GM21619 (cell line): ENCODE measurements at regions not wholly inside any gene's neighbourhood (a gene's known extent, or its start where the extent isn't known, plus 50 kb on each side); places are given as distances from the start of the nearest gene placed in this dataset.
"Not testable (repeated sequence)": the region's sequence is repeated elsewhere in the genome, so short reads cannot be mapped to it uniquely, and the experiment has no call there.

Experiments used
- ATAC-seq: cut with Tn5 transposase; IDR thresholded peaks from one replicate; pipeline ENCODE4 v1.9.1; 2021; ENCODE audit not compliant: unreplicated experiment

DNA sequence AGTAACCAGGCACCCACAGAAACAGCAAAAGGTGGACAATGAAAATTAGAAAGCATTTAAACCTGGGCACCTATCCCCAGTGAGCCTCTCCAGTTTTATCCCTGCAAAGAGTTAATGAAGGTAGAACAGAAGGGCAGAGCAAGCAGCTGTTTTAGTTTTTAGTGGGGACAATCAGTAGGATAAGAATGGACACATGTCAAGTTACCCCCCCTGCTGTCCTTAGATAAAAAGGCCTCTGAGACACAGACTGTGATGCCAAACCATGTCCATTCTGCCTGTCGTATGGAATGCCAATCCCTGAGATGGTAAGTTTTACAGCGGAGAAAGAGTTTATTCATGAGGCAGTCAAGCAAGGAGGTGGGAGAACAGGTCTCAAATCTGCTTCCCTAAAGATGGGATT lies 162.6 kb upstream of the AGR3 start:
- ATAC-seq, result no peak

DNA sequence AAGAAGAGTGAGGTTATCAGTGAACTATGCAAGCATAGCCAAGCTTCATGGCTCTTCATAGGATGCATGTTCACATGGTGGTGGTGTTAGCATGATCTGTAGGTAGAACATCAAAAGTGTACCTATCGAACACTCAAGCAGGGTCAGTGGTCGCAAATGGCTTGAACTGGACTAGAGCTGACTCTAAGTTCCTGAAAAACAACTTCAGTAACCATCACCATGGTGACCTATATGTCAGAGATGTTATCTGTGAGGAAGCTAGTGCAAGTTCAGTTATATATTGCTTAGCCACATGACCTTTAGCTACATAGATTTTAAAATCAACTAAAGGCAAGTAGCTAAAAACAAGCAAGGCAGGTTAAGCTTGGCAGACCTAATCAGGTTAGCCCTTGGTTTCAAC lies 163.1 kb upstream of the AGR3 start:
- no peak for ATAC-seq

DNA sequence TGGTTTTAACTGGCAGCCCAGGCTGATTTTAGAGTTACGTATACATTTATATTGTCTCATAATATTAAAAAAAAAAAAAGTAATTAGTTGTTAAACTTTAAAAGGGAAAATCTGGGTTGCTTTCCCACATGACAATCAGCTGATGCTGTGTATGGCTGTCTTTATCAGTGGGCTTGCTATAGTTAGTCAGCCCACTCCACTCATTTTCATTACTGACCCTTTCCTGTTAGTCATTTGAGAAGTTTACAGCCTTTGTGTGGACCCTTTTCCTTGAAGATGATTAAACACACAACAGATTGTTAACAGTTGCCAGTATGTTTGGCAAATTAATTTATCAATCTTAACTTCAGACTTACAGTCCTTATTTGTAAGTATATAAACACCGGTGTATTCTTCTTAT lies 164.5 kb upstream of the AGR3 start:
- ATAC-seq, result no peak

DNA sequence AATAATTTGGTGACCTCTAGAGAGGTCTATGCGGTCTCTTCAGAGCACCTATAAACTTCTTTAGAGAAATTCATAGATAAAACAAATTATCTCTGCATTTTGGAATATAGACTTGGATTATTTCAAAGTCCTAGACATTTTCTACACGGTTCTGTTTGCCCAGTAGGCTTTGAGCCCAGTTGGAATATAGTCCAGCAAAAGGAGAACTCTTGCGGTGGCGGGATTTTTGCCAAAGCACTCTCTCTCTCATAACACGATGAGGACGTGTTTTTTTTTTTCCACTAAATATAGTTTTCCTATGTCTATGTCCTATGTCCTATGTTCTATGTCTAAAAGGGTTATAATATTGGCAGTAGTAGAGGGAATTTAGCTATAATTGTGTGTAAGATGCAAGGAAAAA lies 164.9 kb upstream of the AGR3 start:
- ATAC-seq, result no peak

DNA sequence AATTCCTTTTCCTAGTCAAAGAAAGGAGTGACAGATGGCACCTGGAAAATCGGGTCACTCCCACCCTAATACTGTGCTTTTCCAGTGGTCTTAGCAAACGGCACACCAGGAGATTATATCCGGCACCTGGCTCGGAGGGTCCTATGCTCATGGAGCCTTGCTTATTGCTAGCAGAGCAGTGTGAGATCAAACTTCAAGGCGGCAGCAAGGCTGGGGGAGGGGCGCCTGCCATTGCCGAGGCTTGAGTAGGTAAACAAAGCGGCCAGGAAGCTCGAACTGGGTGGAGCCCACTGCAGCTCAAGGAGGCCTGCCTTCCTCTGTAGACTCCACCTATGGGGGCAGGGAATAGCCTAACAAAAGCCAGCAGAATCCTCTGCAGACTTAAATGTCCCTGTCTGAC lies 171.4 kb upstream of the AGR3 start:
- not testable (repeated sequence) for ATAC-seq

DNA sequence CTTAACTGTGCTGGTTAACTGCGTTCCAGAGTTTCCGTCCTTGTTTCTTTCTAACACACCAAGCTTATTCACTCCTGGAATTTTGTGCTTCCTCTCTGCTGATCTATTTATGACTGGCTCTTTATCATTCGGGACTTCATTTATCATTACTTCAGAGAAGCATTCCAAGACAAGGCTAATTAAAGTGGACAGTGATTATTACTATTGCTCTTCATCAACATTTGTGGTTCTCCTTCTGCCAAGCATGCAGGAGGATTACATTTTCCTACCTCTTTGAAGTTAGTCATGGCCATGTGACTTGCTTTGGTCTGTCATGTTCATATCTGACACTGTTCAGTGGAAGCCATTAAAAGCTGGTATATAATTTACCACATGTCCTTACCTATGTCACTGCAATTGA lies 172.4 kb upstream of the AGR3 start:
- ATAC-seq, result no peak

DNA sequence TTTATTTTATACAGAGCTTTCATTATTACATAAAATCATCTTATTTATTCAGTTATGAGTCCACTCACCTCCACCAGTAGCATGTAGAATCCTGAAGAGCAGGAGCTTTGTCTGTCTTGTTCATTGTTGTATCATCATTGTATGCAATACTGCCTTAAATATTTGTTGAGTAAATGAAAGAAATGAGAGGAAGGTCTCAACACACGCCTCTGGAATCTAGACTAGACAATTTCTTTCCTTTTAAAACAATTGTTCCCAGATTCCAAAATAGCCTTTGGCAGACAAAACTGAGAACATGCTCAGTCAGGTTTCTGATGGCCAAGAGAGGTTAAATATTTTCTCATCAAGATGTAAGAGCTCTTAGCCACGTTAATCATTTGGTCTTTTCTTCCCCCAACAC lies 173.1 kb upstream of the AGR3 start:
- ATAC-seq, result no peak

DNA sequence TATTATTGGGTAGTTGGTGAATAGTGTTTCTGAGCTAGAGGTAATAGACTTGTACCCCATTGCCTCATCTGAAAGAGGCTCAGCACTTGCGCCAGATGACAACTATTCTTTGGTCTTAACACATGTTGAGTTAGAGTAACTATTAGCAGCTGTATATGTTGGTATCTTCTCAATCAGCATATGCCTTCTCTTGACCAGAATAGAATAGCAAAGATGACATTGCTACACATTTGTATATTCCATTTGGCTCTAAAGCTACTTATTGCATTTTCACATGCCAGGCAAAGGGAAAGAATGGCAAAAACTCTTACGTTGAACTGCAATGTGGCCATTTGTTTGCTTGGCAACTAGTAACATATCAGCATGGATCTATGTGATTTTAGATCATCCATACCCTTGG lies 173.8 kb upstream of the AGR3 start:
- no peak for ATAC-seq

DNA sequence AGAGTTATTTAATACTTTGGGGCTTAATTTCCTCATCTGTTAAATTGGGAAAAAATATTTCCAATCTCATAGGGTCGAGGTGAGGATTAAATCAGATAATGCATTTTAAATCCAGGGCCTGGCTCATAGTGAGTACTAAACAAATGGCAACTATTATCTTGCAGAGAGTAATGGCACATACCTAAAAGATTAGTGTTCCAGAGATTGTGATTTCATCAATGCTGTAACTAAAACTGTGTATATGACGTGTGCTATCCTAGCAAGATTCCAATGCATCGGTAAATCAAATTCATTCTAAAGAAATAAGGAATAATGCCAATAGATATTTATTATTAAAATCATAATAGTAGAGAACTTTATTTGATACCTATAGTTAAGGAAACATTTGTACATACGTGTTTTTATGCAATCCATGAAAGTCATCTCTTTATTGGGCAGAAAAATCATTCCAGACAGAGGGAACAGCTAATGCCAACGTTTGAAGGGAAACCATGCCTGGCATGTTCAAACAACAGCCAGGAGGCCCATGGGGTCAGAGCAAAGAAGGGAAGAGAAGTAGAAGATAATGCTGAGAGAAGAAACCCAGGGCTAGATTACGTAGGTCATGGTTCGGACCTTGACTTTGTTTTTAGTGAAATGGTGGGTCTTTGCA lies 174.8 kb upstream of the AGR3 start:
- ATAC-seq, result no peak

DNA sequence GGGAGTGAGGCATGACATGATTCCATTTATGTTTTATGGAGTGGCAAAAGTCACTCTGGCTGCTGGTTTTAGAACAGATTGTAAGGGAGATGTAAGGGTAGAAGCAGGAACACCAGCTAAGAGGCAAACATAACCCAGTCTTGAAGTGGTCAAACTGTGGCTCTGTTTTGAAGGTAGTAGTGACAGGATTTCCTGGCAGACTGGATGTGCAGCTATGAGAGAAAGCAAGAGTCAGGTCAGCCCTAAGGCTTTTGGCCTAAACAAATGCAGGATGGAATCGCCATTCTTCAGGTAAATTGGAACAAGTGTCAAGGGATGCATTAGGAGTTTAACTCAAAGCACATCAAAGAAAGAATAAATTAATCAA lies 175.3 kb upstream of the AGR3 start:
- ATAC-seq, result no peak

DNA sequence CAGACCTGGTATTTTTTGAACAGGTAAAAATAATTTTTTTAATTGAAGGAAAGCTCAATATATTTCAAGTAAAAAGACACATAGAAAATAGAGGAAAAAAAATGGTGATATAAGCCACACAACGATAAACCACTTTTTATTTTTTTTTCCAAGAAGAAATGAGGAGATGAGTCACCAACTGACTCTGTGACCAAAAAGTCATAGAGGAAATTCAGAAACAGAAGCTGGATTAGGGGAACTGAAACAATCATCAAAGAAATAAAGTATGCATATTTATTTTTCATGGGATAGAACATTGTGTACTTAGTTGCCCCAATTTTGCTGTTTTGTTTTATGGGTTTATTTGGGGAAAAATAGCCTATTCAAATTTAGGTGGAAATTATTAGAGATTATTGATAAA lies 176.8 kb upstream of the AGR3 start:
- no peak for ATAC-seq

DNA sequence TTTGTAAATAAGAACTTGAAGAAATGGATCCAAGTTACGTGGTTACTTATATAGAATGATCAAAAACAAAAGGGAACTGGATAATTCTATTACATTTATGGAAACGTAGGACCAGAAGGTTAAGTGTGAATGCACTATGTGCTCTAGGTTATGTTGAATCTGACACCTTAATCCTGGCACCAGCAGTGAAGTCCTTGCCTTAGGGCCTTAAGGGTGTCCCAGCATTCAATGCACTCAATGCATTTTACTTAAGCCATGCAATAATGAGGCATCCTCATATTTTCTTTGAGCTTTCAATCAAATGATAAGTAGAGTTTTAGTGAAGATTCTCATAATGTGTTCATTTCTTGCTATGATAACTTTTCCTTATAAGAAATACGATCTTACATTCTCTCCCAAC lies 178.3 kb upstream of the AGR3 start:
- no peak for ATAC-seq

DNA sequence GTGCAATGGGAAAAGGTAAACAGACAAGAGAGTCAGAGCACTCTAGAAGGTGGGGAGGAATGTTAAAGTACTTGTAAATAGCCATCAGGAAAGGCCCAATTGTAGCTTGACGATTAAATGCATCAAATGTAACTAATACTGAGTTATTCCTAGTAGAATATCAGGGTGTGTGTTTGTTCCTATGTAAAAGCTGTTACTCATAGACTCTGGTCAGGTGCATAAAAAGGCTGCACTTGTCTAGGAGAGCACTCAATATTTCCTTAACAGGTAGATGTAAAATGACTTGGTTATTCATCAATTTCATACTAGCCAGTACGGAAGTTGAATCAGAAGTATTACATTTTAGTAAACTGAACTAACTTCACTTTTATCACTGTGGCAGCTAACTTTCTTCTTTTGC lies 179.7 kb upstream of the AGR3 start:
- no peak for ATAC-seq

DNA sequence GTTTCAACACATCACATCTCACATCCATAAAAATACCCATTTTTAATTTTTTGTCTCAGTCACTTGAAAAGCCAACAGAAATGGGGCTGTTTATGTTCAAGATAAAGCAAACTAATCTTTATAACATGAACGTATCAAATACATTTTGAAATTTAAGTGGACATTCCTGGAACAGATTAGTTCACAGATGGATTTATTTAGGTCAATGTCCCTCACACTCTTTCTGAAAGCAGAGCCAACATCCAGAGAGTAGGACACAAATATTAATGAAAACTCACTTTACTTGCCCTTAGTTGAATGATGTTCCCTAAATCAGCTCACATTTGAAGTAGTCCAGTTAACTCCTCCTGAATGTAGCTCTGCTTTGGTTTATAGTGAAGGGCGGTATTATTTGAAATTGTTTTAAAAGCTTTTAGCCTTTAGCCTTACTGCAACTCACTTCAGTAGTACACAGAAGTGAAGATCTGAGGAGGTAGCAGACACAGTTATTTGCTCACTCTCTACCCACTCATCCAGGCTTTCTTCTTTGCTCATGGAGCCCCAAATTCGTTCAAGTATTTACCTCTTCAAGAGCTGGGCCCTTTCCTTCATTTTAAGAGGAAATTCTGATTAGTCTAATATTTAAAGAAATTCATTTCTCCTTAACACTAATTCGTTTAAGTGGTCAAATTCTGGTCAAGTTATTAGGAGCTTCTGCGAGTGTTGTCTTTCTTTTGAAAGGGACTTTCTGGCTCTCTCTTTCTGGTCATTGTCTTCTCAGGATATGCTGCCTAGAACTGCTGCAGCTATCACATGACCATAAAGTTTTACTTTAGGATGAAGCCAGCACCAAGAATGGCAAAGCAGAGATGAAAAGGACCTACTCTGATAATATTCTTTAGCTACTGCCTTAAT lies 180.6 kb upstream of the AGR3 start:
- no peak for ATAC-seq

DNA sequence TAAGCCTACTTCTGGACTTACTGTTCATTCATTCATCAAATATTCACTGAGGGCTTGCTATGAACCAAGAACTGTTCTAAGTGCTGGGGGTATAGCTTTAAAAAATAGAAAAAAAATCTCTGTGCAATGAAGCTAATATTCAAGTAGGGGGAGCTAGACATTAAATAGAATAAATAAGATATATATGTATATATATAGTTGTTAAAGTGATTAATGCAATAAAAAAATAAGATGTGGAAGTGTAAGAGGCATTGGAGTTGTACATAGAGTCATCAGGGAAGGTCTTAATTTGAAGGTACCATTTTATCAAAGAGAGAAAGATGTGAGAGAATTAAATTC lies 181.2 kb upstream of the AGR3 start:
- ATAC-seq, result no peak

DNA sequence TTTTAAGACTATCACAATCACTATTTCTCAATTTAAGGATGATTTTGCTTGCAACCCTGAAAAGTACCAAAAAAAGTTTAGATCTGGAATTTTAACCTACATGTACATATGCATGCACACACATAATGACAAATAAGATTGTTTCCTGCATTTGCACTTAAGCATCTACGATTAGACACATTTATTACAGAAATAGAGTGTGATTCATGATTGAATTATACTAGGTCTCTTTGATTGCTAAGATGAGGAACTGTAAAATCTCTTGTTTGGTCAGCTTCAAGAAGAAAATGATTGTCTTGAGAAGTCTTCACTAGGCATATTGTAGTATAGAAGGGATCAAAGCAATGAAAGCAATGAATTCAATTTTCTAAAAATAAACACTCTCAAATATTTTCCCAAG lies 185.9 kb upstream of the AGR3 start:
- no peak for ATAC-seq

DNA sequence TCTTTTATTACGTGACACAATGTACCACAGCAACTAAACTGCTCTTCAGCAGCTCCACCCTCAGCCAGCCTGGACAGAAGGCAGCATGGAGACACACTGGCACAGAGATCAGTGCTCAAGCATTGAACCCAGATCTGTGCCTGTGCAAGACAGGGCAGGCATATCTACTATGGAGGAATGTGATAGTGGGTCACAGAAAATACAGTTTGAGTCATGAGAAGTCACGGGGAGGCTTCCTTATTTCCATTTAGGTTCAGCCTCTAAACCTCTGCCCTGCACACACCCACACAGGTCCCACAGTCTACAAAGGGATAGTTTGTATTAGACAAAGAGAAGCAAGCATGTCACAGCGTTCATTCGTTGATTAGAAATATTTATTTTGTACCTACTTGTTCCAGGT lies 187.4 kb upstream of the AGR3 start:
- no peak for ATAC-seq

DNA sequence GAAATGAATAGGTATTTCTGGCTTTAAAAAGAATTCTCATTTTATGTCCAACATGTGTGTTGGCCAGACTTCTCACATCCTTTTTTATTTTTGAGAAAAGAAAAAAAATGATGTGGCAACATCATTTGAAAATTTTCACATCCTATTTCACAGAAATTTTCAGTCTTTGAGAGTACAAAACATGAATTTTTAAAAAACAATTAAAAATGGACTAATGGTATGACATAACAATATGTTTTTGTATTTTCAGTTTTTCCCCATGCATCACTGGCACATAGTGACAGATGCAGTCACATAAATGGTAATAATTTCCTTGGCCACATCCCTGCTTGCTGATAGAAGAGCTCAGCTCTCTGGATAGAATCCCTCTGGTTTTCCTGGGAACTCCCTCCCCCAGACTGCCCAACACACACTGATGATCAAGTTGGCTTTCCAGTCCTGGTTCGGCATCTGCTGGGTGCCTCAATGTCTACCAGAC lies 188.5 kb upstream of the AGR3 start:
- no peak for ATAC-seq

DNA sequence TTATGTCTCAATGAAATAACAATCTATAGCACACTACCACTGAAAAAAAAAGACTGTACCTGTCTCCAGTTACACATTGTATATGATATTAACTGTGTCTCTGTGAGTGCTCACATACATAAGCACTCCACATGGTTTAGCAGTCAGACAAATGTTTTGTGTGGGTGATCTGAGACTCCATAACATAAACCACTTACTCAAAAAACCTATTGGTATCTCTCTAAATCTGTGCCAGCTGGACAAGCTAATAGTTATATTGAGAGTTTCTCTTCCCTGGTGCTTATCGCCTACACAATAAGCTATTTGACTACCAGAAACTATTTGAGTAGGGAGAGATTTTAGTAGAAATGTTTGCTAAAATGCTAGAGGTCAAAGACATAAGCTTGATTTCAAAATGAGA lies 190.1 kb upstream of the AGR3 start:
- ATAC-seq, result peak; percentile 62

DNA sequence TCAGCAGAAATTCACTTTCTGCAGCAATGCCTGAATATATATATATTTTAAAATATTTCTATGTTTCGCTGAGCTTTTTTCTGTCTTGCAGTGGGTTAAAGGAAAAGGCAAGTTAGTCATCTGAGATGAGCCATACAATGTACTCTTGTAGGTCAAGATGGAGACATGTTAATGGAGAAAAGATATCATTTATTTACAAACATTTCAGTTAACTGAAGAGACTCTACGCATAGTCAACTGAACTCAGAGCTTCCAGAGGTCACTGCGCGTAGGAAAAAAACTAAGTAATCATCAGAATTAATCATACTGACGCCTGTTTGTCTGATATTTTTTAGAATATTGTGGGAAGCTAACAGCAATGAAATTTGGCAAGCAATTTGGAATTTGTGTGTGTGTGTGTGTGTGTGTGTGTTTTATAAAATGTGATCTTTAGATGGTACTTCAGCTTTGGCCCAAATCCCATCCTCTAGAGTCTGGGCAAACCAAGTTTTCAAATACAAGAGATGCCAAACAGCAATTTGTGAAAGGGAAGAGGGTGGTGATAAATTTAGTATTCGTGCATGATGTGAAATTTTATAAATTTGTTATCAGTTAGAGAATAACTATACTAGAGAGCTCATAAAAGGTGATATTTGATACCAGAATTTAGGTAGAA lies 193.9 kb upstream of the AGR3 start:
- no peak for ATAC-seq

DNA sequence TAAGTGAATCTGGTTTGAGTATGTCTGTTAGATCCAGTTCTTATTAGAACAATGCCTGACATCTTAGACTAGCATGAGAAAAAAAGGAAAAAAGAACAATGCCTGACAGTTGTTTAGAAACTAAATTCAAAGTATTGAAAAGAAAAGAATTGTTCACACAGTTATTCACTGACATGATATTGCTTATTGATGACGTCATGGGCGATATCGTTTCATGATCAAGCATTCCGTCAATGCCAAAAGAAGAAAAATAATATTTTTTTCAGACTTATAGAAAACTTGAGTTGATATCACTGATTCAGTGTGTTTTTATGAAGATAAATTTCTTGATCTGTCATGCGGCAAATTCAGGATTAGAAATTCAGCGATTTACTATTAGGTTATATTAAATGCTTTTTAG lies 196.5 kb upstream of the AGR3 start:
- no peak for ATAC-seq
